ENCODE measurements at regions not wholly inside any gene's neighbourhood (a gene's known extent, or its start where the extent isn't known, plus 50 kb on each side); places are given as distances from the start of the nearest gene placed in this dataset.

- TF ChIP-seq POLR2A (IDR thresholded peaks at IDR 0.05; ENCODE audit: low read depth, low read length) (no peak), POLR2AphosphoS5 (IDR thresholded peaks at IDR 0.05; ENCODE audit: low read depth, low read length) (no peak), TAF1 (IDR thresholded peaks at IDR 0.05; ENCODE audit: low read depth, low read length) (no peak), PAX5 (IDR thresholded peaks at IDR 0.05; ENCODE audit: insufficient read depth, low read length, severe bottlenecking) (no peak), SPI1 (IDR thresholded peaks at IDR 0.05; ENCODE audit: low read depth, low read length) (no peak), POU2F2 (IDR thresholded peaks at IDR 0.05; ENCODE audit: low read depth, low read length) (no peak)
These were observed 173.0 kb downstream of the SHQ1 start for GRCh38 chr3:72675243-72675642.

Measured in GM12891 (cell line).